Ovary (tissue), 7 donors: ENCODE measurements at regions not wholly inside any gene's neighbourhood (a gene's known extent, or its start where the extent isn't known, plus 50 kb on each side); places are given as distances from the start of the nearest gene placed in this dataset.

Experiments
- DNase-seq, 5 donors: peaks; one replicate each; pipeline ENCODE4 v3.0.0-alpha.2; 2019 to 2020
- H3K27ac ChIP-seq, 2 donors: fragments of 200-600 bp; one replicate each; pipeline versions ENCODE4 v1.5.1 to v1.8.0; 2019 to 2022
- H3K27me3 ChIP-seq: fragments of 200-600 bp; one replicate; pipeline ENCODE4 v1.8.0; 2022
- H3K36me3 ChIP-seq: fragments of 200-600 bp; sonication (generic); one replicate; pipeline ENCODE4 v1.5.1; 2019
- H3K4me1 ChIP-seq: one replicate; pipeline ENCODE4 v1.8.1; 2013; ENCODE audit warnings: mild to moderate bottlenecking, moderate library complexity; ENCODE audit not compliant: insufficient read depth
- H3K4me3 ChIP-seq: fragments of 200-600 bp; sonication (generic); one replicate; pipeline ENCODE4 v1.5.1; 2017
- H3K9me3 ChIP-seq, 2 donors: fragments of 200-600 bp in 1 of 2; sonication (generic) in 1 of 2; one replicate each; pipeline versions ENCODE4 v1.5.1 to v1.8.1; 2013 to 2019; ENCODE audit warnings: mild to moderate bottlenecking in 1 of 2, moderate library complexity in 1 of 2
- EP300 ChIP-seq: sonication (generic); formaldehyde crosslinking; IDR thresholded peaks from one replicate; pipeline ENCODE4 v1.6.1; 2017; ENCODE audit warnings: antibody characterized with exemption
- POLR2A ChIP-seq: fragments of 450-650 bp; IDR thresholded peaks from one replicate; pipeline ENCODE4 v1.6.1; 2017; ENCODE audit warnings: antibody characterized with exemption, mild to moderate bottlenecking, moderate library complexity
- WGBS, 3 donors: extraction: QIAGEN DNeasy Blood & Tissue Kit in 1 of 3; methylation state at CpG; one replicate each; pipeline versions ENCODE4 v1.1.5 to v1.1.7; 2013 to 2017; 5-methylcytosine and 5-hydroxymethylcytosine counted together
- intact Hi-C, 4 donors: fragments of 100-400 bp; cut with DNase I; formaldehyde crosslinking; loops; one replicate each; pipeline versions ENCODE4 v1.11.0 to v1.15.1; 2022 to 2023
- TF ChIP-seq, protein P1 (sequence below), 3 donors: fragments of 450-650 bp in 2 of 3; fragments of 200-600 bp in 1 of 3; IDR thresholded peaks; one replicate each; pipeline versions ENCODE4 v1.5.1 to v1.8.0; 2016 to 2022; ENCODE audit warnings: antibody characterized with exemption in 3 of 3, mild to moderate bottlenecking in 1 of 3
- donor health status: DM: no; HTN: no; CAD: no; lungs with moderate emphysema.
- donor health status: DM: no; HTN: no; CAD: no.
- donor health status: Bipolar disorder and iron deficiency.
- donor health status: DM: no; HTN: no; CAD: no.
- donor health status: DM: yes; HTN: yes; CAD: no.

DNA sequence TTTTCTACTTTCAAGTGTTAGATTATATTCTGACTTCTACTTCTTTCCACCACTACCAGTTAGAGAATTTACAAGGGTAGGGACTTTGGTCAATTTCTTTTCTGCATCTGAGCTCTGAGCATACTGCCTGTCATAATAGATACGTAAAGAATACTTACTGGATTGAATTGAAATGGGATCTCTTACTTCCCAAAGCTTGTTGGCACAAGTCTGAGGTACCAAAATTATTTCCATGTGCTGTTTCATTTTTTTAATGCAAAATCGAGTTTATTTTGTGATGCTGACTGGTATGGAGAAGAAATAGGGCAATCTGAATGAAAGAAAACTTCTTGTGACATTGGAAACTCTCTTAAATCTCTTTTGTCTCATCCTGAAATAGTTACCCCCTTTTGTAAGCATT is 428.9 kb downstream of the SPATA31D1 start:
- intact Hi-C loops: no loop called here
- 76 to 86% (median 84%) methylated on average over 2 of the region's 2 CpGs for WGBS, 3 donors
- DNase-seq: no peak
- Histone ChIP-seq H3K27ac (no peak overlapping the region), H3K9me3 (no peaks in the 10 kb centered on the region), H3K36me3 (no peaks in the 10 kb centered on the region), H3K4me1 (no peaks in the 10 kb centered on the region), H3K4me3 (no peak overlapping the region), H3K27me3 (no peaks in the 10 kb centered on the region)
- TF ChIP-seq EP300 (no peak), POLR2A (no peak)
- TF ChIP-seq, protein P1, sequence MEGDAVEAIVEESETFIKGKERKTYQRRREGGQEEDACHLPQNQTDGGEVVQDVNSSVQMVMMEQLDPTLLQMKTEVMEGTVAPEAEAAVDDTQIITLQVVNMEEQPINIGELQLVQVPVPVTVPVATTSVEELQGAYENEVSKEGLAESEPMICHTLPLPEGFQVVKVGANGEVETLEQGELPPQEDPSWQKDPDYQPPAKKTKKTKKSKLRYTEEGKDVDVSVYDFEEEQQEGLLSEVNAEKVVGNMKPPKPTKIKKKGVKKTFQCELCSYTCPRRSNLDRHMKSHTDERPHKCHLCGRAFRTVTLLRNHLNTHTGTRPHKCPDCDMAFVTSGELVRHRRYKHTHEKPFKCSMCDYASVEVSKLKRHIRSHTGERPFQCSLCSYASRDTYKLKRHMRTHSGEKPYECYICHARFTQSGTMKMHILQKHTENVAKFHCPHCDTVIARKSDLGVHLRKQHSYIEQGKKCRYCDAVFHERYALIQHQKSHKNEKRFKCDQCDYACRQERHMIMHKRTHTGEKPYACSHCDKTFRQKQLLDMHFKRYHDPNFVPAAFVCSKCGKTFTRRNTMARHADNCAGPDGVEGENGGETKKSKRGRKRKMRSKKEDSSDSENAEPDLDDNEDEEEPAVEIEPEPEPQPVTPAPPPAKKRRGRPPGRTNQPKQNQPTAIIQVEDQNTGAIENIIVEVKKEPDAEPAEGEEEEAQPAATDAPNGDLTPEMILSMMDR (IDR thresholded peaks at IDR 0.05): no peak

DNA sequence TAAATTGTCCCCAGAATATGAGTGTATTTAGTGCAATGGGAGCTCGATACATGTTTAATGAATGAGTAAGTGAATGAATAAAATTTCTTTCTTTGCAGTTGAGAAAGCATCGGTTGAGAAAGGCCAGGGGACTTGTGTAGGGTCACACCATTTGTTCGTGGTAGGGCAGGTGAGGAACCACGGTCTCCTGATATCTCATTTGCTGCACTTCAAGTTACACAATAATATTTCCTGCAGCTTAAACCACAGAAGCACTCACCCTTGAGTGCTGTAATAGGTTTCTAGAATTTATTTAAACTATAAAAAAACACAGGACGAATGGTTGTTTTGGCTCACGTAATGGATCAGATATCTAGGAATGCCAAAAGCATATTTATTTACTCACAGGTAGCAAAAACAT is 429.8 kb downstream of the SPATA31D1 start:
- Histone ChIP-seq H3K9me3 (no peaks in the 10 kb centered on the region), H3K27me3 (no peaks in the 10 kb centered on the region), H3K36me3 (no peaks in the 10 kb centered on the region), H3K27ac (no peak overlapping the region), H3K4me3 (no peak overlapping the region), H3K4me1 (no peaks in the 10 kb centered on the region)
- intact Hi-C loops: no loop called here
- WGBS, 3 donors: 71 to 77% (median 75%) methylated on average over 6 of the region's 6 CpGs
- no peak for TF ChIP-seq EP300
- TF ChIP-seq, protein P1 (IDR thresholded peaks at IDR 0.05): no peak
- no peak for TF ChIP-seq POLR2A
- no peak for DNase-seq

DNA sequence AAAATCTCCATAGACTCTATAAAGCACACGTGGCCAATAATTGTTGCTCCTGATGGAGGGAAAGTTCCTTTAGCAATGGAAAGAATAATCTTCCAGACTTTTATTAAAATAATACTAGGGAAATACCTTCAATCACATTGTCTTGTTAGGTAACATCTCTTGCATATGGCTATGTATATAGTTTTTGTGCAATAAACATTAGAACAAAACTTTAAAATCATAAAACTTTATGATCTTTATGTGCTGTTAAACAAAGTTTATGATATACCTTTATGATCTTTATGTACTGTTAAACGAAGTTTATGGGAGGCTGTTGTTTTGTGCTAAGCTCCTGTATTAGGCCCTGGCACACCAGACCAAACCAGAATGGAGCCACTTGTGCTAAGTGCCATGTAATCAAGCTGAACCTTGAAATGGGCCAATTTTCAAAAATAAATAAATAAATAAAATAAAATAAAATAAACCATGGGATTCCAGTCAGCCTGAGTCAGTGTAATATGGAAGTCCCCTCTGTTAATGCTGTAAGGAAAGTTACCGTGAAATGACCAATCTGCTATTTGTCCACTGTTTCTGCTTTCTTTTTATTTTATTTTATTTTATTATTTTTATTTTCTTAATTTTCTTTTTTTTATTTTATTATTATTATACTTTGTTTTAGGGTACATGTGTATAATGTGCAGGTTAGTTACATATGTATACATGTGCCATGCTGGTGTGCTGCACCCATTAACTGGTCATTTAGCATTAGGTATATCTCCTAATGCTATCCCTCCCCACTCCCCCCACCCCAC is 431.3 kb downstream of the SPATA31D1 start:
- Histone ChIP-seq H3K27ac (no peak overlapping the region), H3K27me3 (no peaks in the 10 kb centered on the region), H3K4me3 (no peak overlapping the region), H3K36me3 (no peaks in the 10 kb centered on the region), H3K9me3 (no peaks in the 10 kb centered on the region), H3K4me1 (no peaks in the 10 kb centered on the region)
- intact Hi-C loops: no loop called here
- WGBS, 3 donors: 84 to 88% (median 87%) methylated on average over 3 of the region's 3 CpGs
- no peak for TF ChIP-seq POLR2A
- no peak for TF ChIP-seq EP300
- TF ChIP-seq, protein P1 (IDR thresholded peaks at IDR 0.05): no peak
- no peak for DNase-seq

DNA sequence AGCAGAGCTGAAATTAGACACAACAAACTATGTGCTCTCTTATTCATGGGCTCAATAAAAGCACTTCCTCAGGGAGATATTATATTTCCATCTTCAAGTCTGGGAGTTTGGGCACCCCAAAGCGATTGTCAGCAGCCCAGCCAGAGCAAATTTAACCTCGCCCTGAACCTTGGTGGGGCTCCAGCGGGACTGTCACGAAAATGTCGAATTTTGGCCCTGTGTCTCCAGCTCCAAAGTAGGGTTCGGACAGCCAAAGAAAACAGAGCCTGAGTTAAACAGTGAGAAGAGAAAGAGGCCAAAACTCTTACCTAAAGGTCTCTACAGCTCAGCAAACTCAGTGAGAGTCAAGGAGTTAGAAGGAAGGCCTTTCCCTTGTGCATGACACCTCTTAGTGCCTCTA is 432.9 kb downstream of the SPATA31D1 start:
- no peak for DNase-seq
- intact Hi-C loops: no loop called here
- 23 to 85% (median 62%) methylated on average over 6 of the region's 6 CpGs for WGBS, 3 donors

More for the DNA sequence above, 432.9 kb downstream of the SPATA31D1 start:
- no peaks in the 10 kb centered on the region for H3K9me3 ChIP-seq
- no peaks in the 10 kb centered on the region for H3K36me3 ChIP-seq
- no peak overlapping the region for H3K4me3 ChIP-seq
- TF ChIP-seq EP300 (no peak), POLR2A (no peak)
- TF ChIP-seq, protein P1 (IDR thresholded peaks at IDR 0.05): no peak
- no peaks in the 10 kb centered on the region for H3K27me3 ChIP-seq
- no peaks in the 10 kb centered on the region for H3K4me1 ChIP-seq
- no peak overlapping the region for H3K27ac ChIP-seq
